Astrocyte (in vitro differentiated cells and primary cell): ENCODE measurements at regions not wholly inside any gene's neighbourhood (a gene's known extent, or its start where the extent isn't known, plus 50 kb on each side); places are given as distances from the start of the nearest gene placed in this dataset.
A peak's percentile ranks its signal among the peaks of the same experiment; 100 is the strongest.

Experiments
- DNase-seq: peaks from one replicate; pipeline ENCODE4 v3.0.0-alpha.2; 2010; ENCODE audit warnings: low read depth
- FAIRE-seq: peaks from 2 replicates; lab custom pipeline; 2011; peaks lifted over from hg19 to GRCh38; lab: Jason Lieb, UNC
- H2AFZ ChIP-seq: 2 replicates; pipeline ENCODE4 v1.6.0; 2012; ENCODE audit warnings: low read depth, low read length, inconsistent platforms
- H3K27ac ChIP-seq: 2 replicates; pipeline ENCODE4 v1.5.1; 2011; ENCODE audit warnings: low read depth, low read length, inconsistent platforms
- H3K27me3 ChIP-seq: 2 replicates; pipeline ENCODE4 v1.6.0; 2011; ENCODE audit warnings: low read length, inconsistent platforms; ENCODE audit not compliant: insufficient read depth
- H3K36me3 ChIP-seq: 2 replicates; pipeline ENCODE4 v1.5.1; 2011; ENCODE audit warnings: low read length, inconsistent platforms; ENCODE audit not compliant: insufficient read depth
- H3K4me1 ChIP-seq: 2 replicates; pipeline ENCODE4 v1.5.1; 2011; ENCODE audit warnings: low read length, inconsistent platforms; ENCODE audit not compliant: insufficient read depth
- H3K4me2 ChIP-seq: 2 replicates; pipeline ENCODE4 v1.6.0; 2012; ENCODE audit warnings: low read length, inconsistent platforms
- H3K4me3 ChIP-seq: 2 replicates; pipeline ENCODE4 v1.5.1; 2011; ENCODE audit warnings: low read depth, mild to moderate bottlenecking, low read length, inconsistent platforms; ENCODE audit not compliant: insufficient read depth
- H3K79me2 ChIP-seq: 2 replicates; pipeline ENCODE4 v1.6.0; 2012; ENCODE audit warnings: mild to moderate bottlenecking, low read length, inconsistent platforms; ENCODE audit not compliant: insufficient read depth
- H3K9ac ChIP-seq: 2 replicates; pipeline ENCODE4 v1.6.0; 2012; ENCODE audit warnings: mild to moderate bottlenecking, low read length, inconsistent platforms
- H3K9me3 ChIP-seq: 2 replicates; pipeline ENCODE4 v1.5.1; 2012; ENCODE audit warnings: low read depth, mild to moderate bottlenecking, low read length, inconsistent platforms; ENCODE audit not compliant: insufficient read depth
- H4K20me1 ChIP-seq: 2 replicates; pipeline ENCODE4 v1.6.0; 2012; ENCODE audit warnings: low read length, inconsistent platforms; ENCODE audit not compliant: insufficient read depth
- H3K27ac Mint-ChIP-seq: one replicate; pipeline ENCODE4 v1.8.0; 2021; ENCODE audit warnings: mild to moderate bottlenecking, mixed read lengths; ENCODE audit not compliant: unreplicated experiment
- H3K27me3 Mint-ChIP-seq: one replicate; pipeline ENCODE4 v1.8.0; 2021; ENCODE audit warnings: low read depth, mixed read lengths; ENCODE audit not compliant: unreplicated experiment
- H3K36me3 Mint-ChIP-seq: one replicate; pipeline ENCODE4 v1.8.0; 2021; ENCODE audit warnings: low read depth, mixed read lengths; ENCODE audit not compliant: unreplicated experiment
- H3K4me1 Mint-ChIP-seq: one replicate; pipeline ENCODE4 v1.8.0; 2021; ENCODE audit warnings: low read depth, mixed read lengths; ENCODE audit not compliant: unreplicated experiment
- H3K4me3 Mint-ChIP-seq: one replicate; pipeline ENCODE4 v1.8.0; 2021; ENCODE audit warnings: mild to moderate bottlenecking, moderate library complexity, mixed read lengths; ENCODE audit not compliant: unreplicated experiment
- H3K9me3 Mint-ChIP-seq: one replicate; pipeline ENCODE4 v1.8.0; 2021; ENCODE audit warnings: mild to moderate bottlenecking, mixed read lengths; ENCODE audit not compliant: unreplicated experiment
- CTCF ChIP-seq: IDR thresholded peaks from 2 replicates; pipeline ENCODE4 v1.5.1; 2011; ENCODE audit warnings: low read depth, mild to moderate bottlenecking, inconsistent platforms, low read length, moderate library complexity; ENCODE audit not compliant: insufficient read depth
- EZH2 ChIP-seq: IDR thresholded peaks from 2 replicates; pipeline ENCODE4 v1.6.1; 2012; ENCODE audit warnings: mild to moderate bottlenecking, low read length, inconsistent platforms; ENCODE audit not compliant: insufficient read depth

- Mint-ChIP-seq H3K27ac (no peak overlapping the region), H3K9me3 (no peaks in the 10 kb centered on the region)
These were observed 235.8 kb downstream of the B3GLCT start for GRCh38 chr13:31435536-31435935.

GRCh38 chr13:31436478-31436877 lies 236.7 kb downstream of the B3GLCT start:
- H3K36me3 Mint-ChIP-seq: no peaks in the 10 kb centered on the region
- H3K27ac Mint-ChIP-seq: no peak overlapping the region
- Histone ChIP-seq H3K4me2 (no peak overlapping the region), H3K9ac (no peak overlapping the region), H3K36me3 (no peaks in the 10 kb centered on the region), H3K79me2 (no peaks in the 10 kb centered on the region), H3K9me3 (no peaks in the 10 kb centered on the region), H4K20me1 (no peaks in the 10 kb centered on the region), H3K4me3 (no peak overlapping the region), H3K27me3 (no peaks in the 10 kb centered on the region), H3K27ac (no peak overlapping the region), H3K4me1 (no peaks in the 10 kb centered on the region), H2AFZ (no peak overlapping the region)
- H3K4me3 Mint-ChIP-seq: no peak overlapping the region
- no peaks in the 10 kb centered on the region for H3K9me3 Mint-ChIP-seq
- peak; percentile 20 for DNase-seq
- H3K27me3 Mint-ChIP-seq: peaks cover 67% of the 10 kb centered on the region
- TF ChIP-seq CTCF: no peak
- TF ChIP-seq EZH2: no peak
- FAIRE-seq: no peak
- peaks cover 6% of the 10 kb centered on the region for H3K4me1 Mint-ChIP-seq

More at GRCh38 chr13:31435536-31435935, 235.8 kb downstream of the B3GLCT start:
- no peak overlapping the region for H2AFZ ChIP-seq
- no peak overlapping the region for H3K4me3 ChIP-seq
- no peaks in the 10 kb centered on the region for H3K79me2 ChIP-seq
- no peak overlapping the region for H3K4me2 ChIP-seq
- no peaks in the 10 kb centered on the region for H4K20me1 ChIP-seq
- Mint-ChIP-seq H3K4me3 (no peak overlapping the region), H3K27me3 (peaks cover 58% of the 10 kb centered on the region), H3K4me1 (peaks cover 6% of the 10 kb centered on the region), H3K36me3 (no peaks in the 10 kb centered on the region)
- H3K4me1 ChIP-seq: no peaks in the 10 kb centered on the region
- no peak for DNase-seq
- H3K27ac ChIP-seq: no peak overlapping the region
- FAIRE-seq: no peak
- H3K27me3 ChIP-seq: peaks cover 4% of the 10 kb centered on the region
- H3K9ac ChIP-seq: no peak overlapping the region
- no peaks in the 10 kb centered on the region for H3K36me3 ChIP-seq
- TF ChIP-seq EZH2 (no peak), CTCF (no peak)
- no peaks in the 10 kb centered on the region for H3K9me3 ChIP-seq

DNA sequence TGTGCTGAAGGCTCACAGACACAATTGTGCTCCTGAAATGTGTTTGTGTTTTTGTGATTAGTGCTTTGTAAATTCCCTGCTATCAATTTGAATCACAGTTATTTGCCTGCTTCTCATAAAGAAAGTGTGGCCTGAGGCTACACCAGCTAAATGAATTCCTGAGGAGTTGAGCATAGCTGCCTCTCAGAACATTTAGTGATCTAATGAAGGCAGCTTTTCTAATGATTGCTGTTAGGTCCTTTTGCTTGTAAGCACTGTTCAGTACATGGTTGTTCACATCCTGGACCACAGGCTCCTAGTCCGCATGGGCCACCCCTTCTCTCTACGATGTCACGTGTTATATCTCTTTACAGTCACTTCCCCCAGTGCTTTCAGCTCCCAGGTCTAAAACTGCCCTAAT lies 238.2 kb downstream of the B3GLCT start:
- Mint-ChIP-seq H3K9me3 (no peaks in the 10 kb centered on the region), H3K36me3 (no peaks in the 10 kb centered on the region), H3K4me1 (peaks cover 6% of the 10 kb centered on the region), H3K27ac (no peak overlapping the region), H3K27me3 (peaks cover 73% of the 10 kb centered on the region), H3K4me3 (no peak overlapping the region)
- TF ChIP-seq EZH2 (no peak), CTCF (no peak)
- Histone ChIP-seq H3K79me2 (no peaks in the 10 kb centered on the region), H3K27me3 (peaks cover 2% of the 10 kb centered on the region), H3K4me3 (no peak overlapping the region), H3K27ac (no peak overlapping the region), H2AFZ (no peak overlapping the region), H3K4me1 (no peaks in the 10 kb centered on the region), H3K9me3 (no peaks in the 10 kb centered on the region), H3K36me3 (no peaks in the 10 kb centered on the region), H3K4me2 (no peak overlapping the region), H3K9ac (no peak overlapping the region), H4K20me1 (no peaks in the 10 kb centered on the region)
- DNase-seq (no peak), FAIRE-seq (no peak)
